ENCODE measurements at regions not wholly inside any gene's neighbourhood (a gene's known extent, or its start where the extent isn't known, plus 50 kb on each side); places are given as distances from the start of the nearest gene placed in this dataset.

DNA sequence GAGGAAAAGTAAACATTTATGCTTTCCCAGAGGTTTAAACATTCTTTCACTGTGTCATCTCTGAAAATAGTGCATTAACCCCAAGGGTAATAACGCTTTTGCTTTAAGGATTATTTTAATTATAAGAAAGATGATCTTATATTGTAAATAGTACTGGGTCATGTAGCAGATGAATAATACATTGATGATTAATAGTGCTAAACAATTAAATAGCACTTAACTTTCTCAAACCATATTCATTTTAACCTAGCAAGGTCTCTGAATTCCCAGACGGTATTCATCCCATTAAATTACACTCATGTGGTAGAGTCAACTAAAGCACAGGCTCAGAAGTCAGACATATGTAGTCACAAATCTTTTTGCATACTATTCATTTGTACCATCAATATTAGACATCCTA lies 115.6 kb upstream of the FAR2 start:
- TF ChIP-seq, protein P1, sequence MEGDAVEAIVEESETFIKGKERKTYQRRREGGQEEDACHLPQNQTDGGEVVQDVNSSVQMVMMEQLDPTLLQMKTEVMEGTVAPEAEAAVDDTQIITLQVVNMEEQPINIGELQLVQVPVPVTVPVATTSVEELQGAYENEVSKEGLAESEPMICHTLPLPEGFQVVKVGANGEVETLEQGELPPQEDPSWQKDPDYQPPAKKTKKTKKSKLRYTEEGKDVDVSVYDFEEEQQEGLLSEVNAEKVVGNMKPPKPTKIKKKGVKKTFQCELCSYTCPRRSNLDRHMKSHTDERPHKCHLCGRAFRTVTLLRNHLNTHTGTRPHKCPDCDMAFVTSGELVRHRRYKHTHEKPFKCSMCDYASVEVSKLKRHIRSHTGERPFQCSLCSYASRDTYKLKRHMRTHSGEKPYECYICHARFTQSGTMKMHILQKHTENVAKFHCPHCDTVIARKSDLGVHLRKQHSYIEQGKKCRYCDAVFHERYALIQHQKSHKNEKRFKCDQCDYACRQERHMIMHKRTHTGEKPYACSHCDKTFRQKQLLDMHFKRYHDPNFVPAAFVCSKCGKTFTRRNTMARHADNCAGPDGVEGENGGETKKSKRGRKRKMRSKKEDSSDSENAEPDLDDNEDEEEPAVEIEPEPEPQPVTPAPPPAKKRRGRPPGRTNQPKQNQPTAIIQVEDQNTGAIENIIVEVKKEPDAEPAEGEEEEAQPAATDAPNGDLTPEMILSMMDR (conservative IDR thresholded peaks at IDR 0.05; ENCODE audit: low read depth, low read length): no peak
- TF ChIP-seq EZH2 (IDR thresholded peaks at IDR 0.05; ENCODE audit: borderline replicate concordance, low read depth, low read length, poor library complexity, severe bottlenecking): no peak
